Neural cell (in vitro differentiated cells): ENCODE measurements at regions not wholly inside any gene's neighbourhood (a gene's known extent, or its start where the extent isn't known, plus 50 kb on each side); places are given as distances from the start of the nearest gene placed in this dataset.

Experiments used
- H2AFZ ChIP-seq: fragments of 200-600, 300-800 bp; sonication (generic), shearing (Covaris generic); 2 replicates; pipeline ENCODE4 v1.6.0; 2014; ENCODE audit warnings: low read depth, mild to moderate bottlenecking, antibody characterized with exemption, low read length, moderate library complexity
- H3F3A ChIP-seq: fragments of 200-600 bp; shearing (Covaris generic); 2 replicates; pipeline ENCODE4 v1.6.1; 2016; ENCODE audit warnings: mild to moderate bottlenecking, moderate library complexity, mixed read lengths, antibody characterized with exemption, low read length; ENCODE audit not compliant: insufficient read depth, poor library complexity, severe bottlenecking
- H3K27ac ChIP-seq: fragments of 200-600, 300-800 bp; sonication (generic), shearing (Covaris generic); 2 replicates; pipeline ENCODE4 v1.5.1; 2014; ENCODE audit warnings: mild to moderate bottlenecking, low read length, moderate library complexity
- H3K27me3 ChIP-seq: fragments of 300-800, 200-600 bp; sonication (generic), shearing (Covaris generic); 2 replicates; pipeline ENCODE4 v1.6.0; 2014; ENCODE audit warnings: mild to moderate bottlenecking, low read depth, low read length, moderate library complexity; ENCODE audit not compliant: insufficient read depth
- H3K36me3 ChIP-seq: fragments of 300-800, 200-600 bp; sonication (generic), shearing (Covaris generic); 2 replicates; pipeline ENCODE4 v1.5.1; 2014; ENCODE audit warnings: mild to moderate bottlenecking, antibody characterized with exemption, low read length, moderate library complexity; ENCODE audit not compliant: insufficient read depth
- H3K4me2 ChIP-seq: fragments of 300-800, 200-600 bp; sonication (generic), shearing (Covaris generic); 2 replicates; pipeline ENCODE4 v1.6.0; 2014; ENCODE audit warnings: mild to moderate bottlenecking, low read length
- H3K4me3 ChIP-seq: fragments of 300-800, 200-600 bp; sonication (generic), shearing (Covaris generic); 2 replicates; pipeline ENCODE4 v1.5.1; 2014; ENCODE audit warnings: mild to moderate bottlenecking, low read length, moderate library complexity
- H3K79me2 ChIP-seq: fragments of 200-600 bp; shearing (Covaris generic); replicated peaks from 2 replicates; pipeline ENCODE4 v1.6.0; 2014; ENCODE audit warnings: mild to moderate bottlenecking, low read length, moderate library complexity; ENCODE audit not compliant: insufficient read depth
- H3K9ac ChIP-seq: fragments of 300-800, 200-600 bp; sonication (generic), shearing (Covaris generic); 2 replicates; pipeline ENCODE4 v1.6.1; 2016; ENCODE audit warnings: mild to moderate bottlenecking, low read length, mixed read lengths
- H3K9me2 ChIP-seq: fragments of 200-600 bp; shearing (Covaris generic); 2 replicates; pipeline ENCODE4 v1.6.1; 2016; ENCODE audit warnings: mild to moderate bottlenecking, low read length, mixed read lengths; ENCODE audit not compliant: insufficient read depth
- H3K9me3 ChIP-seq: fragments of 200-600, 300-800 bp; sonication (generic), shearing (Covaris generic); 2 replicates; pipeline ENCODE4 v1.6.1; 2016; ENCODE audit warnings: mild to moderate bottlenecking, mixed run types, low read length, moderate library complexity, mixed read lengths
- H4K20me1 ChIP-seq: fragments of 200-600 bp; shearing (Covaris generic); 2 replicates; pipeline ENCODE4 v1.6.1; 2016; ENCODE audit warnings: mild to moderate bottlenecking, mixed run types; ENCODE audit not compliant: insufficient read depth
- EP300 ChIP-seq: fragments of 450-650 bp; conservative IDR thresholded peaks from 2 replicates; pipeline ENCODE4 v1.6.1; 2014; ENCODE audit warnings: antibody characterized with exemption, mild to moderate bottlenecking, moderate library complexity; ENCODE audit not compliant: poor library complexity, severe bottlenecking
- EZH2 ChIP-seq: fragments of 200-600, 300-800 bp; shearing (Covaris generic), sonication (generic); IDR thresholded peaks from 2 replicates; pipeline ENCODE4 v1.6.1; 2014; ENCODE audit warnings: antibody characterized with exemption, low read length, borderline replicate concordance, mild to moderate bottlenecking; ENCODE audit not compliant: insufficient read depth, poor library complexity, severe bottlenecking
- MXI1 ChIP-seq: fragments of 450-650 bp; conservative IDR thresholded peaks from 2 replicates; pipeline ENCODE4 v1.6.1; 2014; ENCODE audit warnings: antibody characterized with exemption, mild to moderate bottlenecking; ENCODE audit not compliant: poor library complexity, severe bottlenecking
- POLR2AphosphoS5 ChIP-seq: IDR thresholded peaks from 2 replicates; pipeline ENCODE4 v1.6.1; 2012
- RAD21 ChIP-seq: fragments of 450-650 bp; conservative IDR thresholded peaks from 2 replicates; pipeline ENCODE4 v1.6.1; 2014; ENCODE audit warnings: antibody characterized with exemption, mild to moderate bottlenecking, moderate library complexity
- SMC3 ChIP-seq: fragments of 450-650 bp; conservative IDR thresholded peaks from 2 replicates; pipeline ENCODE4 v1.6.1; 2014; ENCODE audit warnings: antibody characterized with exemption, mild to moderate bottlenecking, moderate library complexity; ENCODE audit not compliant: poor library complexity
- TAF1 ChIP-seq: IDR thresholded peaks from 2 replicates; pipeline ENCODE4 v1.6.1; 2012; ENCODE audit warnings: low read depth
- TF ChIP-seq, protein P1 (sequence below): IDR thresholded peaks from 2 replicates; pipeline ENCODE4 v1.6.1; 2012; ENCODE audit warnings: borderline replicate concordance
- TF ChIP-seq, protein P2 (sequence below): fragments of 450-650 bp; IDR thresholded peaks from 2 replicates; pipeline ENCODE4 v1.5.1; 2014; ENCODE audit warnings: antibody characterized with exemption, mild to moderate bottlenecking, moderate library complexity; ENCODE audit not compliant: poor library complexity, severe bottlenecking

DNA sequence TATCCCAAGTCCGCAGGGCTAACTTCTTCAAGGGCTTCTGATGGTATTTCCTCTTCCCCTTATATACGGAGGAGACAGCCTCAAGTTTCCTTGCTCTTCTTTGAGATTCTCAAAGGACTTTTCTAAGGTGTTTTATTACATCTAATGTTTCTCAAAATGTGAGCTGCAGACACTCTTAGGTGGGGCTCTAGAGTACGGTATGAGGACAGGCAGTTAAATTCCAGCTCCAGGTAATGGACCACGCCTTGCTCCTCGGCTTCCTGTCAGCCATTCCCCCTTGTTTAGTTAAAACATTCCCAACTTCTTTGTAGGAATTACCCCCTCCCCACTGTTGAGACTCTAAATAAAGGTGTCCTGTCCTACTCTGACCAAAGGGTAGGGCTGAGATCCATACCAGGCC lies 131.9 kb downstream of the IRS1 start:
- H3K9me3 ChIP-seq, result no peaks in the 10 kb centered on the region
- no peaks in the 10 kb centered on the region for H3K36me3 ChIP-seq
- no peak overlapping the region for H2AFZ ChIP-seq
- H3K4me3 ChIP-seq, result no peak overlapping the region
- no peak overlapping the region for H3K9ac ChIP-seq
- TF ChIP-seq, protein P1, sequence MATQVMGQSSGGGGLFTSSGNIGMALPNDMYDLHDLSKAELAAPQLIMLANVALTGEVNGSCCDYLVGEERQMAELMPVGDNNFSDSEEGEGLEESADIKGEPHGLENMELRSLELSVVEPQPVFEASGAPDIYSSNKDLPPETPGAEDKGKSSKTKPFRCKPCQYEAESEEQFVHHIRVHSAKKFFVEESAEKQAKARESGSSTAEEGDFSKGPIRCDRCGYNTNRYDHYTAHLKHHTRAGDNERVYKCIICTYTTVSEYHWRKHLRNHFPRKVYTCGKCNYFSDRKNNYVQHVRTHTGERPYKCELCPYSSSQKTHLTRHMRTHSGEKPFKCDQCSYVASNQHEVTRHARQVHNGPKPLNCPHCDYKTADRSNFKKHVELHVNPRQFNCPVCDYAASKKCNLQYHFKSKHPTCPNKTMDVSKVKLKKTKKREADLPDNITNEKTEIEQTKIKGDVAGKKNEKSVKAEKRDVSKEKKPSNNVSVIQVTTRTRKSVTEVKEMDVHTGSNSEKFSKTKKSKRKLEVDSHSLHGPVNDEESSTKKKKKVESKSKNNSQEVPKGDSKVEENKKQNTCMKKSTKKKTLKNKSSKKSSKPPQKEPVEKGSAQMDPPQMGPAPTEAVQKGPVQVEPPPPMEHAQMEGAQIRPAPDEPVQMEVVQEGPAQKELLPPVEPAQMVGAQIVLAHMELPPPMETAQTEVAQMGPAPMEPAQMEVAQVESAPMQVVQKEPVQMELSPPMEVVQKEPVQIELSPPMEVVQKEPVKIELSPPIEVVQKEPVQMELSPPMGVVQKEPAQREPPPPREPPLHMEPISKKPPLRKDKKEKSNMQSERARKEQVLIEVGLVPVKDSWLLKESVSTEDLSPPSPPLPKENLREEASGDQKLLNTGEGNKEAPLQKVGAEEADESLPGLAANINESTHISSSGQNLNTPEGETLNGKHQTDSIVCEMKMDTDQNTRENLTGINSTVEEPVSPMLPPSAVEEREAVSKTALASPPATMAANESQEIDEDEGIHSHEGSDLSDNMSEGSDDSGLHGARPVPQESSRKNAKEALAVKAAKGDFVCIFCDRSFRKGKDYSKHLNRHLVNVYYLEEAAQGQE, result no peak
- no peak for TF ChIP-seq EZH2
- no peaks in the 10 kb centered on the region for H3K27me3 ChIP-seq
- H3K9me2 ChIP-seq, result no peaks in the 10 kb centered on the region
- H3K27ac ChIP-seq, result no peak overlapping the region
- no peaks in the 10 kb centered on the region for H3F3A ChIP-seq
- H3K4me2 ChIP-seq, result no peak overlapping the region
- no peaks in the 10 kb centered on the region for H4K20me1 ChIP-seq
- H3K79me2 ChIP-seq, result no peaks in the 10 kb centered on the region

DNA sequence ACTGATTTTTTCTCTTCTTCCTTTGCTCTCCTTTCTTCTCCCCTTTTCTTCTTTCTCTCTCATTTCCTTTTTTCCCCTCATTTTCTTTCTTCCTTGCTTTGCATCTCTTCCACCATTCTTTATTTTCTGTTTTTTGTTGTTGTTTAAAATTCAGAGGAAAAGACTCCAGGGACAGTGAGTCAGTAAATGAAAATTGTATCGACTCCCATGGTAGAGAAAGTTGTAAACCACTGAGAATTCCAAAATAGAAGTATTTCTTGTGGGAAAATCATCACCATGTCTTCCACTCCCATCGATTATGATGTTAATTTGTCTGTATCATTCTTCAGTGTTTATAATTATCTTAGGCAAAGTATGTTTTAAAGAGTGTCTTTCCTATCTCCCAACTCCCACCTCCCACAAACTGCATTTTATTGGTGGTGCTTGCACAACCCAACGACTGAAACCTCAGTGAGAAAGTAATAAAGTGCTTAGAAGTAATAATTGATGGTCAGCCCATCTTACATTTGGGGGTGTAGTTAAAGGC lies 134.3 kb downstream of the IRS1 start:
- H3K9me2 ChIP-seq, result no peaks in the 10 kb centered on the region
- H3K79me2 ChIP-seq, result no peaks in the 10 kb centered on the region
- no peak overlapping the region for H3K27ac ChIP-seq
- no peaks in the 10 kb centered on the region for H3K36me3 ChIP-seq
- no peak overlapping the region for H3K4me3 ChIP-seq
- no peak overlapping the region for H2AFZ ChIP-seq
- TF ChIP-seq EZH2, result no peak
- TF ChIP-seq, protein P1, result no peak
- TF ChIP-seq SMC3, result no peak
- TF ChIP-seq TAF1, result no peak
- no peak for TF ChIP-seq POLR2AphosphoS5
- TF ChIP-seq EP300, result no peak
- no peak for TF ChIP-seq RAD21
- no peak for TF ChIP-seq MXI1
- TF ChIP-seq, protein P2, sequence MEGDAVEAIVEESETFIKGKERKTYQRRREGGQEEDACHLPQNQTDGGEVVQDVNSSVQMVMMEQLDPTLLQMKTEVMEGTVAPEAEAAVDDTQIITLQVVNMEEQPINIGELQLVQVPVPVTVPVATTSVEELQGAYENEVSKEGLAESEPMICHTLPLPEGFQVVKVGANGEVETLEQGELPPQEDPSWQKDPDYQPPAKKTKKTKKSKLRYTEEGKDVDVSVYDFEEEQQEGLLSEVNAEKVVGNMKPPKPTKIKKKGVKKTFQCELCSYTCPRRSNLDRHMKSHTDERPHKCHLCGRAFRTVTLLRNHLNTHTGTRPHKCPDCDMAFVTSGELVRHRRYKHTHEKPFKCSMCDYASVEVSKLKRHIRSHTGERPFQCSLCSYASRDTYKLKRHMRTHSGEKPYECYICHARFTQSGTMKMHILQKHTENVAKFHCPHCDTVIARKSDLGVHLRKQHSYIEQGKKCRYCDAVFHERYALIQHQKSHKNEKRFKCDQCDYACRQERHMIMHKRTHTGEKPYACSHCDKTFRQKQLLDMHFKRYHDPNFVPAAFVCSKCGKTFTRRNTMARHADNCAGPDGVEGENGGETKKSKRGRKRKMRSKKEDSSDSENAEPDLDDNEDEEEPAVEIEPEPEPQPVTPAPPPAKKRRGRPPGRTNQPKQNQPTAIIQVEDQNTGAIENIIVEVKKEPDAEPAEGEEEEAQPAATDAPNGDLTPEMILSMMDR, result no peak
- H3F3A ChIP-seq, result no peaks in the 10 kb centered on the region
- no peaks in the 10 kb centered on the region for H3K27me3 ChIP-seq
- no peaks in the 10 kb centered on the region for H3K9me3 ChIP-seq
- H3K4me2 ChIP-seq, result no peak overlapping the region
- H4K20me1 ChIP-seq, result no peaks in the 10 kb centered on the region
- no peak overlapping the region for H3K9ac ChIP-seq
